Stimulated activated CD4-positive, alpha-beta T cell treated with anti-CD3 and anti-CD28 coated beads, Interleukin-4, amount 100 ng/mL, for 1 hour (primary cell): ENCODE measurements at regions not wholly inside any gene's neighbourhood (a gene's known extent, or its start where the extent isn't known, plus 50 kb on each side); places are given as distances from the start of the nearest gene placed in this dataset.
A peak's percentile ranks its signal among the peaks of the same experiment; 100 is the strongest.
"Not testable (repeated sequence)": the region's sequence is repeated elsewhere in the genome, so short reads cannot be mapped to it uniquely, and the experiment has no call there.

Experiments used
- DNase-seq: peaks from one replicate; pipeline ENCODE4 v3.0.0-alpha.2; 2020

DNA sequence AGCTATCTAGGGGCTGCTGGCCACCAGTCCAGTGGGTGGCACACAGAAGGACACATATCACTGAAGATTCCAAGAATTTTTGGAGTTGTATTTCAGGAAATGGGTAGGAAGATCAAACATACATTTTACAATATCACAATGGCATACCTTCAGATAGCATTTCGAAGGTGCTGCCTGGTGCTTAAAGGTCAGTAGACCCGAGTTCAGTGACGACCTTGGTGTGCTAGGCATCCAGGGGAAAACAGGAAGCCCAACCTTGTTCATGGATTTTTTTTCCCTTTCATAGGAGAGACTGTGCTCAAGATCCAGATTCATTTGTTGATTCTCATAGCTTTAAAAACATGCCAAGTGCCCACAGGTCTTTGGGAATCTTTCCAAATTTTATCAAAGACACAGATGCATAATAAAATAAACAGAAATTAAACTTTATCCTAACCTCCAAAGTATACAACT, 51.0 kb upstream of the RCBTB2 start:
- DNase-seq, result no peak

DNA sequence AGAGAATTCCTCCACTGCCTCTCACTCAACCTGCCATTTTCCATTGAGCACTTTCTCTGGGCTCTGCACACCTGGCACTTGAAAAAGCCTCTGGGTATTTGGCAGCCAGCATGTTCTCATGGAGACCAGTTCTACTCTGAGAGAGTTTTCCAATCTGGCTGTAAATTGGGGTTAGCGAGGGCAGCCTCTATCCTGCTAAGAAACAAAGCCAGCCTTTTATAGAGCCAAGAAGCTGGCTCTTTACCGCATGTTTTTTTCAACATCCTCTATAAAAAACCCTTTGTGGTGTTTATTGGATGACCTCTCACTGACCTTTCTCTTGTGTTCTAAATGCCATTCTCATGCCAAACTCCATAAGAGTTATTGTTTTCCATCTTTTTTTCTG, 52.6 kb upstream of the RCBTB2 start:
- DNase-seq, result no peak

DNA sequence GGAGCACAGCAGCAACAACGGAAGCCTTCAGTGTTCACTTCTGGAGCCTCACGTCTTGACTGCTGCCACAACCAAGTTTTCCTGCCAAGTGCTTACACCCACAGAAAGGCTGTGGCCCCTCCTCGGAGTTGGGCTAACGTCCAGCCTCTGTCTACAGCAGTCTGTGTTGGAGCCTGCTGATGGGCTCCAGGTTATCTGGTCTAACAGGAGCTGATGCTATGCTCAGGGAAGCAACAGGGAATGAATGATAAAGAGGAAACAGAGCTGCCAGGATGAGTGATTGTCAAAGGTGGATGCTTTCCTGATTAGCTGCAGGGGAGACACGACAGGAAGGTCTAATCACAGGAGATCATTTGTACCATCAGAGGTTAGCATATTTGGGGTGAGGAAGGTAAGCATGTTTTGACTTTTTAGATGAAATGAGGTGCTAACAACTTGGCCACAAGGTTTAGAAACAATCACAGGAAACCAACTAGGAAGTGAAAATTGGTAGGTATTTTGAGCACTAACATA, 53.8 kb upstream of the RCBTB2 start:
- no peak for DNase-seq

DNA sequence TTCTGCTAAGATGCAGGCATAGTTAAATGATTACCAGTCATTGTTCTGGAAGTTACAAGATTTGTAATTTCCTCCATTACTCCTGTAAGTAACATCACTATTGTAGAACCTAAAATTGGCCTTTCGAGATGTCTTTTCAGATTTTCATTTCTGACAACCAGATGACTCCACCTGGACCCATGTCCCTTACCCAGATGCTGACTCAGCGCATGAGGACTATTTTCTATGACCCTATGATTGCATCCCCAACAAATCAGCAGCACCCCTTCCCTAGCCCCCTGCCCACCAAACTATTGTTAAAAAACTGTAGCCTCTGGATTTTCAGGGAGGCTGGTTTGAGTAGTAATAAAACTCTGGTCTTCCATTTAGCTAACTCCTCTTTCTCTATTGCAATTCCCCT, 55.2 kb upstream of the RCBTB2 start:
- DNase-seq, result no peak

DNA sequence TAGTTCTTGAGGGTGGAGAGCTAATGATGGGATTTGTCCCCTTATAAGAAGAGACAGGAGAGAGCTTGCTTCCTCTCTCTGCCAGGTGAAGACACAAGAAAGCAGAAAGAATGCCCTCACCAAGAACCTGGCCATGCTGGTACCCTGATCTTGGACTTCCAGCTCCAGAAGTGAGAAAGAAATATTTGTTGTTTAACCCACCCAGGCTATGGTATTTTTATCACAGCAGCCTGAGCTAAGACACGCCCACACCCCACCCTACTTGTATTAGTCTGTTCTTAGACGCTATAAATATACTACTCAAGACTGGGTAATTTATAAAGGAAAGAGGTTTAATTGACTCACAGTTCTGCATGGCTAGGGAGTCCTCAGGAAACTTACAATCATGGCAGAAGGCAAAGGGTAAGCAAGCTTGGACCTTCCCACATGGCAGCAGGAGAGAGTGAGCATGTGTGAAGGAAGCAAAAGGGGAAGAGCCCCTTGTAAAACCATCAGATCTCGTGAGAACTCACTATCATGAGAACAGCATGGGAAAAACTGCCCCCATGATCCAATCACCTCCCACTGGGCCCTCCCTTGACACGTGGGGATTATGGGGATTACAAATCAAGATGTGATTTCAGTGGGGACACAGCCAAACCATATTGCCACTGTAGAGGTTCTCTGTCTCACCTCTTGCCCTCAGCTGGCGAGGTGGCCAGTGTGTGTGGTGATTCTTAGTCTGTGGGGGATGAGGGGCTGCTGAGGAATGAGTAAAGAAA, 57.4 kb upstream of the RCBTB2 start:
- DNase-seq, result no peak

DNA sequence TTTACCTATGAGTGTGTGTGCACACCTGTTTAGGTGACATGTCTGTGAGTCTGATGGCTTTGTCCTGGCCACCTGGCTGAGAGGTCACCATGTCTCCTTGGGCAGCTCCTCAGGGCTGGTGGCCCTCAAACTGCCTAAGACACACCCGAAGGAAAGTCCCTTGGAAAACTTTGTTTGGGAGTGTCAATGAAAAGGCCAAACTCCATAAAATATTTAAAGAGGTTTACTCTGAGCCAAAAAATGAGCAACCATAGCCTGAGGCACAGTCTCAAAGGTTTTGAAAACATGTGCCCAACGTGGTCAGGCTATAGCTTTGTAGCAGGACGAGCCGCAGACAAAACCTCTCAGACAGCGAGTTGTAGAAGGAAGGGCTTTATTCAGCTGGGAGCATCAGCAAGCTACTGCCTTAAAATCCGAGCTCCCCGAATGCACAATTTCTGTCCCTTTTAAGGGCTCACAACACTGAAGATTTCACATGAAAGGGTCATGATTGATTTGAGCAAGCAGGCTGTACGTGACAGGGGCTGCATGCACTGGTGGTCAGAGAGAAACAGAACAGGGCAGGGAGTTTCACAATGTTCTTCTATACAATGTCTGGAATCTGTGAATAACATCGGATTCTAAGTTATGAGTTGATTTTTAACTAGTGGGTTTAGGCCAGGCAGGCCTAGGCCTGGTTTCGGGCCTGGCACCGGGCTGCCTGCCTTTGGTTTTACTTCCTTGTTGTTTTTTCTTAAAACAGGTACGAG, 58.4 kb upstream of the RCBTB2 start:
- not testable (repeated sequence) for DNase-seq

DNA sequence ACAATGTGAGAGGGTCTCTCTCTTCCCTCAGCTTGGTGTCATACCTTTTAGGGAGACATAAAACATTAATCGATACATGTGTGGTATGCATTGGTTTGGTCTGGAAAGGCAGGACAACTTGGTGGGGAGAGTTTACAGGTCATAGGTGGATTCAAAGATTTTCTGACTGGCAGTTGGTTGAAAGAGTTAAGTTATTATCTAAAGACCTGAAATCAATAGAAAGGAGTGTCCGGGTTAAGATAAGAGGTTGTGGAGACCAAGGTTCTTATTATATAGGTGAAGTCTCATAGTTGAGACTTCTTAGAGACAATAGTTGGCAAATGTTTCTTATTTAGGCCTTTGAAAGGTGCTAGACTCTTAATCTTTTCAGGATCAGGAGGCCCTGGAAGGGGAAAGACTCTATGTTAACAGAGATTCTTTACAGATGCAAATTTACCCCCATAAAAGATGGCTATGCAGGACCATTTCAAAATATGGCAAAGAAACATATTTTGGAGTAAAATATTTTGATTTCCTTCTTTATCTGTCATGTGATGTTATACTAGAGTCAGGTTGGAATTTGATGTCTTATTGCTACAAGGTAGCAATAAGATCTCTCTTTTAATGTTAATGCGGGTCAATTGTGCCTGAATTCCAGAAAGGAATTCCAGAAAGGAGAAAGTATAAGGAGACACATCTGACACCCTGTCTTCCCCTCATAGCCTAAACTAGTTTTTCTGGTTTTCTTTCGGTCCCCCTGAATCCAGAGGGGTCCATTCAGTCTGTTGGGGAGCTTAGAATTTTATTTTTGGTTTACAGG, 59.2 kb upstream of the RCBTB2 start:
- DNase-seq, result no peak

DNA sequence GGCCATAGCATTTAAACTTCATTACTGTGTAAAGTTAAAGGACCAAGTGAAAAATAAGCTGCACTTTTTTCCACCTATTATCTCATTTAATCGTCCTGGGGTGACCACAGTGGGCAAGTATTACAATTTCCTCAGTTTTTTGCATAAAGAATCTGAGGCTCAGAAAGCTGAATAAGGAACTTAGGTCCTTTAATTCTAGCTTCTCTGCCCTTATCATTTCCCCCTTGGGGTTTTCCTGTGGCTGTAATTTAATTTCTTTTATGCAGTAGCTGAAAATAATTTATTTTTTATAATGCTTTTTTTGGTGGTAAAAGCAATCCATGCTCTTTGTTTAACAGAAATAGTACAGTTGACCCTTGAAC, 59.8 kb upstream of the RCBTB2 start:
- no peak for DNase-seq

DNA sequence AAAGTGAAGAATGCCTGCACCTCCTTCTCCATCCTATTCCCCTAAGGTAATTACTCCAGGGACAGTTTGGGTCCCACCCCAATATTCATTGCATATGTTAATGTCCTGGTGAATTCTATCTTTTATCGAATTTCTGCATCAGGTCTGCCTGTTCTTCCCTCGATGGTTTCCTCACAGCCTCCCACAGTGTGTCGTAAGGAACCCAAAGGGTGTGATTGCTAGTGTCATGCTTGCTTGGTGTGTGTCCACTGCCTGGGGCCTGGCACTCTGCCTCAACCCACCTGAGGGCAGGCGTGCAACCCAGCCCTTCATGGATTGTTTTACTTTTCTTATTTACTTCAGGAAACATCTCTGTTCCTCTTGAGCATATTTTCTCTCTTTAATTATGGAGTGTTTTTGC, 60.2 kb upstream of the CYSLTR2 start:
- no peak for DNase-seq

DNA sequence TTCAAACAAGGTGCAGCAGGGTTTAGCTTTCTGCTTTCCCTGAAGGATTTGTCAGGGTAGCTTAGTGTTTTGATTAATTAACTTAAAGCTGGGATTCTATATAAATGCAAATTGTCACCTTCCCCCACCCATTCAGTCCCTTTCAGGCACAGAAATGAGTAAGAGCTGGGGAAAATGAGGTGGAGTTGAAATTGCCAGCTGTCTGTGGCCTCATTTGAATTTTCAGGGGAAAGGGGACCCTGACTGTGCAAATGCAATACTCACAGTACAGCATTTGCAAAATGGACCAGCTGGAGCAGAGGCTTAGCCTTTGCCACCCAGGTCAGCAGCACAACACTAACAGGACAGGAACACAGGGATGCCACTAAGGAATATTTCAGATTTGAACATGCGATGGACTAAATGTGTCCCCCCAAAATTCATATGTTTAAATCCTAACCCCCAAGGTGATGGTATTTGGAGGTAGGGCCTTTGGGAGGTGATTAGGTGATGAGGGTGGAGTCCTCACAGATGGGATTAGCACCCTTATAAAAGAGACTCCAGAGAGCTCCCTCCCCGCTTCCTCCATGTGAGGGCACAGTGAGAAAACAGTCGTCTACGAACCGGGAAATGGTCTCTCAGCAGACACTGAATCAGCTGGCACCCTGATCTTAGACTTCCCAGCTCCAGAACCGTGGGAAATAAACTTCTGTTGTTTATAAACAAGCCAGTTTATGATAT, 59.5 kb upstream of the CYSLTR2 start:
- DNase-seq, result no peak

DNA sequence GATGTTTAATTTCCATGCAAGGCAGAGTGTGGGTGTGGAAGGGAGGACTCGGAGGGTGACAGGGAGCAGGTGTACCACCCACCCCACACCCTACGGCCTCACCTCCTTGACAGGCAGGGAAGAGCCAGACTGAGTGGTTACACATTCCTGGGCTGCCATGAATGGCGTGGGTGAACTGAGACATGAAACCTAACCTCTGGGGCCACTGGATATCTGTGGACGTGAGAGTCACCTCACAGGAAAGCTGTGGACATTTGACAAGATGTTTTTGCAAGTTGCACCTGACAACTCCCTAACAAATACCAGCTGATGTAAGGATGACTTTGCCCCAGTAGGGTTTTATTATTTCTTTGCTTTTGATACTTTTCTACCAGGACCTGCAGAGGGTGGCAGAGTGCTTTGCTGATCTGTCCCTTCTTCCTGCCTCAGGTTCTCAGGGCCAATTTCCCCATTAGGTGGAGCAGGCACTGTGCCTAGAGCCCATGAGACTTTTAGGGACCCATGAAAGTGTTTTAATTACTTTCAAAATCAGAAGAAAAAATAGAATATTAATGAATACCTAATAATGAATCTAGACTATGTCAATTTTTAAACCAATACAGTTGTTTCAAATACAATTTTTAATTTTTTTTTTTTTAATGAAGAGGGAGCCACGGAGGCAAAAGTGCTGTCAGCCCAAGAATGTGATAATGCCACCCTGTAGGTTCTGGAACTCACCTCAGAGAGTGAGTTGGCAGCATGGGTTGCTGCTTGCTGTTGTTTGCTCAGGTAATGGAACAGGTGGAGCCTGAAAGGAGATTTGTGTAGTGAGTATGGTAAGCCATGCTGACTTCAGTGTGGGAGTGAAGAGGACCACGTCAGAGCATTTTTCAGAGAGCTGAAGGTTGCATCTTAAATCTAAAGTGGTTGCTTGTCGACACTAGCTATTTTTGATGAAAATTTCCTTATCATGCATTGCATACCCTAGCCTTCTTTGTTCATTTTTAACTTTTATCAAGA, 58.0 kb upstream of the CYSLTR2 start:
- DNase-seq, result peak; percentile 39

DNA sequence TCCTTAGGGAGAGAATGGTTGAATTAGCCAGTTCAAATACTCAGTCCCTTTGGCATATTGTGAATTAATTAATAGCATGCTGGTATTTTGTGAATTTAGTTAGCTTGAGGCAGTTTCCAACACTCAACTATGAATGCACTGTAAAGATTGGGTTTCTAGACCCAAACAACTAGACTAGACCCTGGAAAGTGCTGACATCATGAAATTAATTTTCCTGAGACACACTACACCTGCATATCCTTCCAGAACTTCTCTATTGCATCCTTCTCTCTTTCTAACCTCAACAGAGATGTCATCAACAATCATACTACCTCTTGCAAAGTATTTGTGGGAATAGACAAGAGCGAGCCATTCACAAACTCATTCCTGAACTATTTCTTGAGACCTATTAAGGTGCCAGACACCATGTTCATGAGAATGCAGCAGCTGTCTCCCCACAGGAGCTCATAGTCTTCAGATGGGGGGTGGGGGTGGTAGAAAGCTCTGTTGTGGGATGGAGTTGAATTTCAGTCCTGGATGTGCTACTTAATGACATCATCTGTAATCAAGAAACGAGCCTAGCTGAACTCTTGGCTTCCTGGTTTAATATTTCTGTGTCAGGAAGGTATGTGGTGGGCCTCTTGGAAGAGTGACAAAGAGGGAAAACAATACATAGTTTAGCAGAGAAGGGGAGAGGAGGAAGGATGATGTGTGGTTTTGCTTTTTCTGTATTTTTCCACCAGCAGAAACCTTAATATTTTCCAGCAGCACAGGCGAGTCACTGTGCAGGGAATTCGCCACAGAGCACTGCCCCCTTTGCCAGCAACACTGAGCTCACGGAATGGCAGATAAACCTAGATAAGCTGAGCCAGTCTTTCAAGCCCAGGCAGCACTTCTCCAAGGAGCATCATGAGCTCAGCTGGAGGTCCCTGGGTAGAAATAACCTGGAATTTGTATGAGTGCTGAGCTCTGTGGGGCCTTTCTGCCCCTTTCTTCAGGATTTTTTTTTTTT, 53.1 kb upstream of the CYSLTR2 start:
- no peak for DNase-seq

DNA sequence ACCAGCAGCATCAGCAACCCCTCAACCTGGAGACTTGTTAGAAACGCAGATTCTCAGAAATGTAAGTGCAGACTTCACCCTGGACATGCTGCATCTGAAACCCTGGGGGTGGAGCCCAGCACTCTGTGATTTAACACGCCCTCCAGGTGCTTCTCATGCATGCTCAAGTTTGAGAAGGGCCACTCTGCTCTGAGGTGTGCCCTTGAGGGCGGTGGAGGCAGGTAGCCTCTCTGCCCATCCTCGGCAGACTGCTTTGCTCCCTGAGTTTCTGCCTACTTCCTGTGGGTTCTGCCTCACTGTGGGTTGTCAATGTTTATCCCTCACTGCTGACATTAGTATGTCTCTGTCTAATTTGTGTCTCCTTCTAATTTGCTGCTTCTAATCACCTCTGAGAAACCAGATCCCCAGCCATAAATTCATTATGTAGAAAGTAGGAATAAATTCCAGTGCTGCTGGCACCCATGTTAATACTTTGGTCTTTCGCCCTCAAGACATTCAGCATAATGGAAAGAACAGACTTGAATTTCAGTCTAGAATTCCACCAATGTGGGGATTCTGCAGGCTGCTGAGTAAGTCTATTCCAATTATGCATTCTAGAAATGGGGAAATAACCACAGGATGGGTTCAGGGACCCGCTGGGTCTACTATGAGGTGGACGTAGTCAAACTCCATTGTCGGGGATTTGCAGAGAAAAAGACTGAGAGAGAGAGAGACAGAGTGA, 51.3 kb upstream of the CYSLTR2 start:
- no peak for DNase-seq

DNA sequence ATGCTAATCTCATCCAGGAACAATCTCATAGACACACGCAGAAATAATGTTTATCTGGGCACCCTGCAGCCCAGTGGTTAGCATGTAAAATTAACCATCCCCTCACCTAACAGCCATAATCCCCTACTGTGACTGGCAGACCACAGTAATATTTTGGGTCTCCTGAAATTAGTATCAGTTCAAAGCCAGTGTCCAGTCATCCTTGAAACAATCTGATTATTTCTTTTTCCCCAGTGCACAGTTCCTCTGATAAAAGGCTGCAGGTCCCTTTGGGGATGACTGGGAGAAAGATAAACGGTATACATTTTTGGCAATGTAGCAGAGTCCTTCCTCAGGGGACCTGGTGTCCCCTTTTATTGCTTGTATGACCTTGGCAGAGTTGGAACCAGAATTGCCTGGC, 50.4 kb upstream of the CYSLTR2 start:
- no peak for DNase-seq
